Glutamatergic neuron (in vitro differentiated cells): ENCODE measurements at regions not wholly inside any gene's neighbourhood (a gene's known extent, or its start where the extent isn't known, plus 50 kb on each side); places are given as distances from the start of the nearest gene placed in this dataset.

ENCODE experiments used
- DNase-seq: peaks from one replicate; pipeline ENCODE4 v3.0.0; 2022
- H3K27ac Mint-ChIP-seq: one replicate; pipeline ENCODE4 v1.8.0; 2020; ENCODE audit warnings: mild to moderate bottlenecking, mixed read lengths, inconsistent platforms; ENCODE audit not compliant: unreplicated experiment
- H3K27me3 Mint-ChIP-seq: one replicate; pipeline ENCODE4 v1.8.0; 2020; ENCODE audit warnings: mild to moderate bottlenecking, moderate library complexity, mixed read lengths, inconsistent platforms; ENCODE audit not compliant: unreplicated experiment
- H3K36me3 Mint-ChIP-seq: one replicate; pipeline ENCODE4 v1.8.0; 2020; ENCODE audit warnings: mild to moderate bottlenecking, mixed read lengths, inconsistent platforms; ENCODE audit not compliant: unreplicated experiment
- H3K4me1 Mint-ChIP-seq: one replicate; pipeline ENCODE4 v1.8.0; 2020; ENCODE audit warnings: mild to moderate bottlenecking, low read depth, mixed read lengths, inconsistent platforms; ENCODE audit not compliant: unreplicated experiment
- H3K4me3 Mint-ChIP-seq: one replicate; pipeline ENCODE4 v1.8.0; 2020; ENCODE audit warnings: mild to moderate bottlenecking, mixed read lengths, inconsistent platforms; ENCODE audit not compliant: unreplicated experiment
- H3K9me3 Mint-ChIP-seq: one replicate; pipeline ENCODE4 v1.8.0; 2020; ENCODE audit warnings: mild to moderate bottlenecking, moderate library complexity, mixed read lengths, inconsistent platforms; ENCODE audit not compliant: unreplicated experiment
- CTCF ChIP-seq: fragments of 200-600 bp; sonication (generic); IDR thresholded peaks from one replicate; pipeline ENCODE4 v1.5.0; 2021; ENCODE audit not compliant: partially characterized antibody, unreplicated experiment

GRCh38 chr3:24828011-24828410 is 333.4 kb upstream of the THRB start:
- Mint-ChIP-seq H3K27ac (no peak overlapping the region), H3K4me1 (peaks cover 9% of the 10 kb centered on the region), H3K36me3 (no peaks in the 10 kb centered on the region), H3K4me3 (peak overlapping the region; percentile 78), H3K27me3 (peaks cover 8% of the 10 kb centered on the region), H3K9me3 (peaks cover 7% of the 10 kb centered on the region)
- TF ChIP-seq CTCF = no peak
- no peak for DNase-seq

GRCh38 chr3:24828551-24828950 is 333.9 kb upstream of the THRB start:
- H3K27ac Mint-ChIP-seq = no peak overlapping the region
- peaks cover 9% of the 10 kb centered on the region for H3K4me1 Mint-ChIP-seq
- H3K36me3 Mint-ChIP-seq = no peaks in the 10 kb centered on the region
- TF ChIP-seq CTCF = no peak
- H3K4me3 Mint-ChIP-seq = peak overlapping the region; percentile 78
- H3K9me3 Mint-ChIP-seq = peaks cover 7% of the 10 kb centered on the region
- no peak for DNase-seq
- H3K27me3 Mint-ChIP-seq = peaks cover 8% of the 10 kb centered on the region

- peak; percentile 73 for DNase-seq
- no peaks in the 10 kb centered on the region for H3K36me3 Mint-ChIP-seq
- H3K9me3 Mint-ChIP-seq = peaks cover 7% of the 10 kb centered on the region
- H3K4me3 Mint-ChIP-seq = peak overlapping the region; percentile 78
- H3K4me1 Mint-ChIP-seq = peaks cover 9% of the 10 kb centered on the region
- no peak for TF ChIP-seq CTCF
- no peak overlapping the region for H3K27ac Mint-ChIP-seq
- peaks cover 8% of the 10 kb centered on the region for H3K27me3 Mint-ChIP-seq
Measured at GRCh38 chr3:24829011-24829581, 334.4 kb upstream of the THRB start.

- no peak for TF ChIP-seq CTCF
- Mint-ChIP-seq H3K27ac (no peak overlapping the region), H3K27me3 (peaks cover 8% of the 10 kb centered on the region), H3K36me3 (no peaks in the 10 kb centered on the region), H3K4me3 (peak overlapping the region; percentile 99), H3K4me1 (peaks cover 9% of the 10 kb centered on the region), H3K9me3 (peaks cover 7% of the 10 kb centered on the region)
- DNase-seq = peak; percentile 62
Measured at GRCh38 chr3:24829629-24830229, 335.1 kb upstream of the THRB start.
